Activated gamma-delta T cell (primary cell): ENCODE measurements at regions not wholly inside any gene's neighbourhood (a gene's known extent, or its start where the extent isn't known, plus 50 kb on each side); places are given as distances from the start of the nearest gene placed in this dataset.

ENCODE experiments used
- DNase-seq: peaks from one replicate; lab custom pipeline; 2025; lab: John Stamatoyannopoulos, UW

GRCh38 chr11:116642481-116642880, 130.3 kb downstream of the BUD13 start:
- no peak for DNase-seq

GRCh38 chr11:116641561-116642045, 131.2 kb downstream of the BUD13 start:
- DNase-seq, result no peak

GRCh38 chr11:116640641-116641402, 132.0 kb downstream of the BUD13 start:
- no peak for DNase-seq

- DNase-seq, result no peak
Observed at GRCh38 chr11:116638463-116638862, 134.3 kb downstream of the BUD13 start.

GRCh38 chr11:116637766-116638165, 135.0 kb downstream of the BUD13 start:
- no peak for DNase-seq

GRCh38 chr11:116636341-116636929, 136.4 kb downstream of the BUD13 start:
- no peak for DNase-seq

- DNase-seq, result no peak
Observed at GRCh38 chr11:116631201-116631600, 141.6 kb downstream of the BUD13 start.

GRCh38 chr11:116618461-116618860, 154.3 kb downstream of the BUD13 start:
- DNase-seq, result no peak

- no peak for DNase-seq
Observed at GRCh38 chr11:116615211-116615865, 157.4 kb downstream of the BUD13 start.

GRCh38 chr11:116614306-116615210, 158.2 kb downstream of the BUD13 start:
- no peak for DNase-seq

- no peak for DNase-seq
Observed at GRCh38 chr11:116613206-116613875, 159.4 kb downstream of the BUD13 start.

GRCh38 chr11:116611998-116612620, 160.7 kb downstream of the BUD13 start:
- no peak for DNase-seq

- DNase-seq, result no peak
Observed at GRCh38 chr11:116610190-116610589, 162.6 kb downstream of the BUD13 start.

- DNase-seq, result no peak
Observed at GRCh38 chr11:116607027-116607426, 165.8 kb downstream of the BUD13 start.

GRCh38 chr11:116605543-116606459, 167.0 kb downstream of the BUD13 start:
- no peak for DNase-seq

GRCh38 chr11:116603728-116604323, 169.0 kb downstream of the BUD13 start:
- no peak for DNase-seq

- no peak for DNase-seq
Observed at GRCh38 chr11:116602637-116602942, 170.2 kb downstream of the BUD13 start.

GRCh38 chr11:116601814-116602636, 170.8 kb downstream of the BUD13 start:
- no peak for DNase-seq

GRCh38 chr11:116600930-116601329, 171.9 kb downstream of the BUD13 start:
- no peak for DNase-seq
